Kidney glomerular epithelial cell (primary cell): ENCODE measurements at regions not wholly inside any gene's neighbourhood (a gene's known extent, or its start where the extent isn't known, plus 50 kb on each side); places are given as distances from the start of the nearest gene placed in this dataset.

ENCODE experiments used
- DNase-seq: peaks from one replicate; lab custom pipeline; 2025; lab: John Stamatoyannopoulos, UW

DNA sequence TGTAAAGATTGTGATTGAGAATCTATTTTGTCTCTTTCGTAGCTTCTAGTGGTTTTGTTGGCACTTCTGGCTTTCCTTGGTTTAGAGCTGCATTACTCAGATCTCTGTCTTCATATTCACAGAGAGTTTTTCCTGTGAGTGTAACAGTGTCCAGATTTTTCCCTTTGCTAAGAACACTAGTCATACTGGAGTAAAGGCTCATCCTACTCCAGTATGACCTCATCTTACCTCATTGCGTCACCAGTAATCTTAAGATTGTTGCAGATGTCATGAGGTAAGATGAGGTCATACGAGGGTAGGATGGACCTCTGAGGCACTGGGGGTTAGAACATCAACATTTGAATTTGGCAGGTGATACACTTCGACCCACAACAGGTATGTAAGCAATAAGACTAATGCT, 461.2 kb downstream of the FLRT2 start:
- DNase-seq, result no peak

DNA sequence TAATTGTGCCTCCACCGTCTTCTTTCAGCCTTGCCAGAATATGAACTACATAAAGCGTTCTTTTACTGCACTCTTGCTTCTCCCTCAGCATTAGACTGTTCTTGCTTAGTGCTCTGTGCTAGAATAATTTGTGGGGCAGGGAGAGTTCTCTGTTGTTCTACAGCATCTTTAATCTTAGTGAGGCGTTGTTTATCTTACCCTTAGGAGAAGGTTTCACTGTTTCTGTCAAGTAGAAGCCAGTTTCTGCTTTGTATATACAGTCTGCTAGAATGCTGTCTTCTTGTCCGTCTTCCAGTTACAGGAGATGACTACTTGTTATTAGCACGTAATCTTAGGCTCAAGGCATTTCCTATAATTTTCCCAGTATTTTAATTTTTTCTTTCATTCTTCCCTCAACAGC, 458.0 kb downstream of the FLRT2 start:
- no peak for DNase-seq

DNA sequence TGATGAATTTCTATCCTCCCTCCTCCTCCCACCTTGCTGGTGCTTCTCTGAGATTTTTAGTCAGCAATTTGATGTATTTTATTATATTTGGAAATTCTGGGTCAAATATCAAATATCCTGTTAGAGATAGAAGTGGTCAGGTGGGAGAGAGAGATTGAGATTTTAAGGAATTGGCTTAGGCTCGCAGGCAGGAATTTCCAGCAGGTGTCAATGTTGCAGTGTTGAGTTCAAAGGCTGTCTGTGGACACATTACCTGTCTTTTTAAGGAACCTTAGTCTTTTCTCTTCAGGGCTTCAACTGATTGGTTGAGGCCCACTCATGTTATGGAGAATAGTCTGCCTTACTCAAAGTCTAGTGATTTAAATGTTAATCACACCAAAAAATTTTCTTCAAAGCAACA, 457.3 kb downstream of the FLRT2 start:
- DNase-seq, result no peak

DNA sequence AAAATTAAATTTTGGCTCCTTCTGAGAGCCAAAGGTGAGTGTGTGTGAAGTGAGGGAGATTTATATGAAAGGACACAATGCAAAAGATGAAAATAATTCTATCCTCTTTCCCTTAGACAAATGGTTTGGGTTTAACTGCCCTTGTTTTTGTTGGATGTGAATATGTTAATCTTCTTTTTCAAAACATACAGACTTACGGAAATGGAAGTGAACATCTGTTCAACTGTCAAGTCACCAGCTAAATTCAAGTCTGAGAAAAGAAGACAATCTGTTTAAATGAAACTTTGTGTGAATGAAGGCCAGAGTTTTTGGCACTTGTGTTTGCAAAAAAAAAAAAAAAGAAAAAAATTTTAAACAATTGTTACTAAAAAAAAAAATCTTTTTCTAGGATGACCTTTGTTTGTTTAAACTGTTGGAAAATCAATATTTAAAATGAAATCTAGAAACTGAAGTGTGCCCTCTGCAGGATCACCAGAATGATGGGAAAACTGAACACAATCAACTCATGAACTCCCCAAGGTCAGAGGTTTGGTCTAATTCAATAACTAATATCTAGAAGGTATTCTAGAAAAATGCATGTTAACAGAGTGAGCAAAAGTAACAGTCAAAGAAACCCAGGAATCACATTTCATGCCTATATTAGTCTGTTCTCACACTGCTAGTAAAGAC, 448.8 kb downstream of the FLRT2 start:
- DNase-seq, result no peak

DNA sequence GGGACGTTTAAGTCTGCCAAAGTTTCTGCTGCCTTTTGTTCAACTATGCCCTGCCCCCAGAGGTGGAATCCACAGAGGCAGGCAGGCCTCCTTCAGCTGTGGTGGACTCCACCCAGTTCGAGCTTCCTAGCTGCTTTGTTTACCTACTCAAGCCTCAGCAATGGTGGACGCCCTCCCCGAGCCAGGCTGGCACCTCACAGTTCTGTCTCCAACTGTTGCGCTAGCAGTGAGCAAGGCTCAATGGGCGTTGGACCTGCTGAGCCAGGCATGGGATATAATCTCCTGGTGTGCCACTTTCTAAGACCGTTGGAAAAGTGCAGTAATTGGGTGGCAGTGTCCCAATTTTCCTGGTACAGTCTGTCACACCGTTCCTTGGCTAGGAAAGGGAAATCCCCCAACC, 444.7 kb downstream of the FLRT2 start:
- DNase-seq, result no peak

DNA sequence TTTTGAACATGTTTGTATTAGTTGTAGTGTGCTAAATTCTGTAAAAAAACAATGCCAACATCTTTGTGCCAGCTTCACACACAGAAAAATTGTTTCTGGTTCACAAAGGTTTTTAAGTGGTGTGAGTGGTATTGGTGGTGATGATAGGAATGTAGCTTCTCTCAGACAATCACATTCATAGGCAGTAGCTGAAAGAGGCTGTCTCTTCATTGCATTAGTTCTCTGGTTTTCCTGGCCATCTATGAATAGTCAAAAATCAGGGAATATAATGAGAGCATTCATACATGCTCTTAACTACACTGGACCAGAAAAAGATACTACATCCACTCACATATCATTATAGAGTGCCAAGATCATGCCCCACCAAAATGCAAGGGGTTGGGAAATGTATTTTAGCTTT, 433.5 kb downstream of the FLRT2 start:
- no peak for DNase-seq

DNA sequence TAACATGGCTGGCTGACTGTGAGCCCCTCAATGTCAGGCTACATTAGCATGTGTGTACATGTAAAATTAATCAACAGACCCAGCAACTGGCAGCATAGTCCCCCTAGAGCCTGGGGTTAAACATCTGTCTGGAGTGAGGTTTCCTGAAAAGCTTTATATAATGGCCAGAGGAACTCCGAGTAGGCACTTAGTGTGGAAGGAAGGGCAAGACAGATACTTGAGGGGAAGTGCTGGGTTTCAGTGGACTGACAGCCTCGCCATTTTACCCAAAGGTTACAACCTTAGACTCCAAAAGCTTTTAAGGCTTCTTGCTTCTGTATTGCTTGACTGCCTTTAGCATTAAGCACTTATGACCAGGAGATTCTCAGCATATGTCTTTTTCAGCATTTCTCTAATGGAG, 430.8 kb downstream of the FLRT2 start:
- no peak for DNase-seq

DNA sequence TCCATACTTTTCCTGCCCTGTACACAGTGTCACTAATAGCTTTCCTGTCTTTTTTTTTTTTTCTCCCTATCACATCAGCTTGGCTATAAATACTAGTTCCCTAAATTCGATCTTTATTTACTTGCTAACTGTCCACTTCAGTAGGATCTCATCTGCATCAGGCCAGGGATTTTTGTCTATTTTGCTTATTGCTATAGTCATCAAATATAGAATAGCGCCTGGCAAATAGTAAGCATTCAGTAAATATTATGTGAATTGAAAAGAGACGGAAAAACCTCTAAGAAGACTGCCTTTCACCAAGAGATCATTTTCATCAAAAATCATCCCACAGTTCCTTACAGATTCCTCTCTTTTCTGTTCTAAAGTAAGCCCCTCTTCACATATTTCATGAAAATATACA, 429.1 kb downstream of the FLRT2 start:
- no peak for DNase-seq

DNA sequence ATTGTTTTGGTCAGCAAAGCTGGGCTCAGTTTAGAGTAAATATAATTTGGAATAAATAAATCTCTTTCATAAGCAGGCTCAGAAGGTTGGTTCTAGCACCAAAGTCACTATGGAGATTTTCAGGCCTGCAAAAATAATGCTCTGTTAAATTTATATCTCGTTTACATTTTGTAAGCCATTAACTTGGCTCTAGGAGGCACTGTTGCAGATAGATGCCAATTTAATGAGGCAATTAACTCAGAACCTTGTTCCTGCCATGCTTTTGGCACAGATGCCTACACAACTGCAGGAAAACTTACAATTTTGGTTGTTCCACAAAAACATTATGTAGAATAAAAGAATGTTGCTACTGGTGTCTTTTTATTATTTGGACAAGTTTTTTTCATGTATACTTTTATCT, 428.1 kb downstream of the FLRT2 start:
- no peak for DNase-seq

DNA sequence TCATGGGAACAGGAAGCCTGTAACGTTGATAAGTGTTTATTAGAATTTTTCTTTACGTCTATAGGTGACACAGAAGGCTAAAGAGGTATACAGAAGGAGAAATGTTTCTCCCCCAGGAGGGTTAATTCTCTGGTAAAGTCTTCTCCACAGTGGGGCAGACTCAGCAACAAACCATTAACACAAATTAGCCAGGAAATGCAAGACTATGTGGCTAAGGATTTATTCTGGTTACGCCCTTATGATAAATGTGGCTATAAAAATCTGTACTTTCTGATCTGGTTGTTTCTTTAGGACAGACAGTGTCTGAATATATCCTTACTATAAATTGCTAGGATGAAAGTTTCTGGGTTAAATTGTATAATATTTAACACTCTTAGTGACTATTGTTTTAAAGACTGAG, 423.3 kb downstream of the FLRT2 start:
- no peak for DNase-seq

DNA sequence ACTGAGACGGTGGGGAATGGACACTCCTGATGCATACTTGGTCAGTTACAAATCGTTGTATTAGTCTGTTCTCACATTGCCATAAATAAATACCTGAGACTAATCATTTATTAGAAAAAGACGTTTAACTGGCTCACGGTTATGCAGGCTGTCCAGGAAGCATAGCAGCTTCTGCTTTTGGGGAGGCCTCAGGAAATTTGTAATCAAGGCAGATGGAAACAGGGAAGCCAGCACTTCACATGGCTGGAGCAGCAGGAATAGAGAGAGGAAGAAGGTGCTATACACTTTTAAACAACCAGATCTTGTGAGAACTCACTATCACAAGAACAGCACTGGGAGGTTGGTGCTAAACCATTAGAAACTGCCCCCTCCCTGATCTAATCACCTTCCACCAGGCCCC, 418.2 kb downstream of the FLRT2 start:
- no peak for DNase-seq

DNA sequence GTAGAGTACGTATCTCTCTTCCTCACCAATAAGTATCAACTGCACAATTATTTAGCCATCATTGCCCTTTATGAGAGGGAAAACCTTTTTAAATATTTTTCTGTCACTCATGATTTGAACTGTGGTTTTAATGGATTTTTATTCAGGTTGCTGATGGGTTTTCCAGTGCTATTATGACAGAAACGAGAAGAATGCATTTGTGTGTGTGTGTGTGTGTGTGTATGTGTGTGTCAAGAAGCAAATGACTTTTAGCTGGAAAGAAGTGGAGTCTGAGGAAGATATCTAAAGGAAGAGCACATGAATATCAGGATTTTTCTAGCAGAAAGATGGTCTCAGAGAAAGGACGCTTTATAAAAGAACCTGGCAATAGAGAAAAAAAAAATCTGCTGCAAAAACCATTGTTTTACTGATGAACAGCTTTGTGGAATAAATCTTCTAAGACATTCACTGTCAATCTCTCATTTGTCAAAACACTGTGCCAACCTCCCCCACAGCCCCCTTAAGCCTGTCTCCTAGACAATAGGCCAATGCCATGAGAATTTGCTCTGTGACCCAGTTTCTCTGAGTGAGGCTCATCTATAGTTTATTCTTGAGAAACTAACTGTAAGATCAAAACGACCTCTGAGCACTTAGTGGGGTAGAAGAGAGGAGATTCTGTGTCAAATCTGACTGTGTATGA, 417.7 kb downstream of the FLRT2 start:
- DNase-seq, result no peak

DNA sequence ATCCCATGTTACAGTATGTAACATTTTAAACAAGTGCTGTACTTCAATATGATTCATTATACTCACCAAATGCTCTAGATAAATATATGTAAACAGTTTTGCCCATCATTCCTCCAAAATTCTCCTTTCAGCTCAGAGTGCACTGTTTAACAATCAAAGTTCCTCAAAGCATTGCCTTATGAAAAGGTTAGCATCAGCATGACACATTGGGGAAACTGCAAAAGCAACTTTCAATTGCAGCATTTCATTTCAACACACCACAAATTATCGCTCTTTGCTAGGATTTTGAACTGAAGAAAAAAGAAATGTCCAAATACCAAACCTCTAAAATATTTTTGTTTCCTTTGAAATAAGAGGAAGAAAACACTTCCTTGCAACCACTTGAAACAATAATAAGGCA, 413.2 kb downstream of the FLRT2 start:
- no peak for DNase-seq

DNA sequence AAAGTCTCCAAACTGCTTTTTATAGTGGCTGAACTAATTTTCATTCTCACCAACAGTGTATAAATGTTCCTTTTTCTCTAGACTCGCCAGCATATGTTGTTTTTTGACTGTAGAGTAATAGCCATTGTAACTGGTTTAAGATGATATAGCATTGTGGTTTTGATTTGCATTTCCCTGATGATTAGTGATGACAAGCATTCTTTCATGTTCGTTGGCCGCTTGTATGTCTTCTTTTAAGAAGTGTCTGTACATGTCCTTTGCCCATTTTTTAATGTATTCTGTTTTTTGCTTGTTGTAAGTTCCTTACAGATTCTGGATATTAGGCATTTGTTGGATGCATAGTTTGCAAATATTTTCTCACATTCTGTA, 404.9 kb downstream of the FLRT2 start:
- no peak for DNase-seq

DNA sequence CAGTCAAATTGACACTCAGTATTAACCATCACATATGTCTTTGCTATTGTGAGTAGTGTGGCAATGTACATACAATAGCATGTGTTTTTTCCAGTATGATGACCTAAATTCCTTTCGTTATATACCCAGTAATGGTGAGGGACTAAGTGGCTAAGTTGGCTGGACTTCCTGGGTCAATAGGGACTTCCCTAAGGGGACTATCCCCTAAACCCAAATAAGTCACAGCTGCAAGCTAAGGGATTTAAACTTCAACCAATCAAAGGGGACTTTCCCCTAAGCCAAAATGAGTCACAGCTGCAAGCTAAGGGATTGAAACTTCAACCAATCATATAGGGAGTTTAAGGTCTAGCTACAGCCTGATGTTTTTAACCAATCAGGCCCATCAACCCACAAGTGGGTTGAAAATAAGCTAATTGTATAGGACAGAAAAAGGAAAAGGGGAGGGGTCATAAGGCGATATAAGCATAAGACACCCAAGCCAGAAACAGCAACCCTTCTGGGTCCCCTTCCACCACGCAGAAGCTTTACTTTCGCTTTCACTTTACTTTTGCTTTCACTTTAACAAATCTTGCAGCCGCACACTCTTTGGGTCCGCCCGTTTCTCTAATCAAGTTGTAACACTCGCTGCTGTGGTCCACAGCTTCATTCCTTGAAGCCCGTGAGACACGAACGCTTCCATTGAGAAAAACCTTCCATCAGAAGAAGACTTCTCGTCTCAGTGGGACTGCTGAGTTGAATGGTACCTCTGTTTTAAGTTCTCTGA, 404.4 kb downstream of the FLRT2 start:
- no peak for DNase-seq

DNA sequence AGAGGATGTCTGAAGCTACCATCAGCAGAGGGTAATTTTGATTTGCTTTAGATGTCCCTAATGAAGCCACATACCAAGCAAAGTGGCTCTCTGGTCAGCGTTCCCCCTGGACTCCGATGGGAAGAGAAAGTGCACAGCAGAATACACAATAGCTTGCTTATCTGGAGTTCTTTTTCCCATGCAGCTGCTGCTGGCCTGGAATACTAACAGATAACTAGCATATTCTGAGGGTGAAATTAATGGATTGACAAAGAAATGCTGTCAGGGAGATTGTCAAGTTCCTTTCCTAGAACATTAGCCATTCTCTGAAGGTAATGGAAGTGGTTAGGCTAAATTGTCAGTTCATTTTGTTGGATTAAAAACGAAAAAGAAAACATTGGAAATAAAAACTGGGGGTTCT, 391.3 kb downstream of the FLRT2 start:
- DNase-seq, result no peak

DNA sequence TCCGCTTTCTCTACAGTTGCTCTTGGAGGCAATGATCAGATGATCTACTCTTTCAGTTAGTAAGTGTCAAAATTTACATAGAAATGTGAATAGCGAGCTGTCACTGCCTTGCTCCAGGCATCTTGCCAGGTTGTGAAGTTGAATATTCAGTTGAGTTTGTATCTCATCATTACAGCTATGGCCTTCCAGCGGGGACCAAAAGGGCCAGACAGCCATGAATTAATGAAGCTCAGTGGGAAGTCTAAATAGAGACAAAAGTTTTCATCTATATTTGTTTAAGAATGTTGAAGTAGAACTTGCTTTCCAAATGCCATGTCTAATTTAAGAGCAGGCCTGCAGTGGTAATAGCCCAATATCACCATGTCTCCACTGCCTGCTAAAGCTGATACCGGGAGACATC, 387.8 kb downstream of the FLRT2 start:
- no peak for DNase-seq

DNA sequence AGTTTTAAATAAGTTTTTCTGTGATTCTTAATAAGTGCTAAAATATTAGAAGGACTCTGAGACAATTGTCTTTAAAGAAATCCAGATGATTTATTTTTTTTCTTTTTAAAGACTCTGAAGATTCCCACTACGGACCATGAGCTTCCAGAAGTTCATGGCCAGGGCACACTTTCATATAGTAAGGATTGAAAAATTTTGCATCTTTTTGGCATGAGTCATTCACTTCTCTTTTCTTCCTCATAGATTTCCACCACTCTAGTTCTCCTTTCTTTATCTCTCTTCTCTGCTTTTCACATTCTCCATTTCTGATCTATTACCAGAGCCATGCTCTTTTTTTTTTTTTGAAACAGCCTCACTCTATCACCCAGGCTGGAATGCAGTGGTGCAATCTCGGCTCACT, 385.8 kb downstream of the FLRT2 start:
- no peak for DNase-seq

DNA sequence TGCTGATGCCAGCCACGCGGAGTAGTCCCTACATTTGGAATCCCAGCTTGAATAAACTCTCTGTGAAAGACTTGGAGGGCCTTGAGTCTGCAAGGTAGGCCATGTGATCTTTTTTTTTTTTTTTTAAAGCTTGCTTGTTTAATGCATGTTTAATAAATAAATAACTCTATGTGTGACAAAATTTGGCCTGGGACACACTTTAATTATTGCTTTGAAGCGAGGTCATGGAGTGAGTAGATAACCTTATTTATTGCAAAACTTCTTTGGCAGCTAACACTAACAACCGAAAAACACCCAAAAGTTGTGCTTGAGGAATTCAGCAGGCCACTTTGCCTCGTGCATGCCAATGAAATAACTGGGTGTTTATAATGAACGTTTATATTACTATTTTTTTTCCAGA, 382.2 kb downstream of the FLRT2 start:
- no peak for DNase-seq

DNA sequence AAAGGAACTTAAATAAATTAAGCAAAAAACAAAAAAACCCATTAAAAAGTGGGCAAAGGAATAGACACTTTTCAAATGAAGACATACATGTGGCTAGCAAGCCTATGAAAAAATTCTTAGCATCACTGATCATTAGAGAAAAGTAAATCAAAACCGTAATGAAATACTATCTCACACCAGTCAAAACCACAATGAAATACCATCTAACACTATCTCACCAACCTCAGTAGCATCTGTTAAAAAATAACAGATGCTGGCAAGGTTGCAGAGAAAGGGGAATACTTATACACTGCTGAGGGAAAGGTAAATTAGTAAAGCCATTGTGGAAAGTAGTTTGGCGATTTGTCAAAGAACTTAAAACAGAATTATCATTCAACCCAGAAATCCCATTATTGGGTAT, 381.1 kb downstream of the FLRT2 start:
- no peak for DNase-seq

DNA sequence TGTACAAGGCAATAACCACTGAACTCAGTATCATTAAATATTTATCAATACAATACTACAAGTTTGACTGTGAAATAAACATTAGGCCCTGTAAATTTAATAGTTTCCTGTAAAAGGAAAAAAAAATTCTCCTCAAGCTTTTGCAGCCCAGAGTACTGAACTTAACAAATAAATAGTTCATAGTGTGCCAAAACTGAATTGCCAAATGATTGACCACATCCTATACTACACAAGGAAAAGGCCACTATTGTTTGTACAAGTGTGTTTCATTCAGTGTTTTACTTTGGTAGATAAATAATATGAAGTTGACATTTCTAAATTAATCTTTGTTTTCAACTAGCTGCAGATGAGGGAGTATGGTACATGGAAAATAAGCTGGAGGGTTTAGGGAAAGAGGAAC, 379.6 kb downstream of the FLRT2 start:
- no peak for DNase-seq

DNA sequence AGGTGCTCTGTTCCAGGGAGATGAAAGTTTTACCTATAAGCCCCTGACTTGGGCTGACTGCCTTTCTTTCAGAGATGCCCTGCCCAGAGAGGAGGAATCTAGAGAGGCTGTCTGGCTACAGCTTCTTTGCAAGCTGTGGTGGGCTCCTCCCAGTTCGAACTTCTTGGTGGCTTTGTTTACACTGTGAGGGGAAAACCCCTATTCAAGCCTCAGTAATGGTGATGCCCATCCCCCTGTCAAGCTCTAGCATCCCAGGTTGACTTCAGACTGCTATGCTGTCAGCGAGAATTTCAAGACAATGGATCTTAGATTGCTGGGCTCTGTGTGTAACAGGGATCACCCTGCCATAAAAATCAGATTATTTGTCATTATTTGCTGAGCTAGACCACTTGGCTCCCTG, 377.6 kb downstream of the FLRT2 start:
- DNase-seq, result no peak

DNA sequence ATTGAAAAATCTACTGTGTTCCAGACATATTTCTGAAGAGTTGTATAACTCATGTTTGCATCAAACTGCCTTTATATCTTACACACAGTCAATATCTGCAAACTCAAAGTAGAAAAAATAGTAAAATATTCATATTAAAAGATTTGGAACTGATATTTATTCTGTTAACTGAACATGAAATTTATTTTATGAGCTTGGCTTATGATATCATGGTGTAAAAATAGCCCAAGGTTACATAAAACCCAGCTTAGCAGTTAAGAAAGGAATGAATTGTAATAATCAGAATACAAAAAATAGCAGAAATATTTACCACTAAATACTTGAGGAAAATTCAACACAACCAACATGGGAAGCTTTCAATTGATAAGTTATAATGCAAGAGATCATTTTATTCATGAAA, 367.9 kb downstream of the FLRT2 start:
- no peak for DNase-seq

DNA sequence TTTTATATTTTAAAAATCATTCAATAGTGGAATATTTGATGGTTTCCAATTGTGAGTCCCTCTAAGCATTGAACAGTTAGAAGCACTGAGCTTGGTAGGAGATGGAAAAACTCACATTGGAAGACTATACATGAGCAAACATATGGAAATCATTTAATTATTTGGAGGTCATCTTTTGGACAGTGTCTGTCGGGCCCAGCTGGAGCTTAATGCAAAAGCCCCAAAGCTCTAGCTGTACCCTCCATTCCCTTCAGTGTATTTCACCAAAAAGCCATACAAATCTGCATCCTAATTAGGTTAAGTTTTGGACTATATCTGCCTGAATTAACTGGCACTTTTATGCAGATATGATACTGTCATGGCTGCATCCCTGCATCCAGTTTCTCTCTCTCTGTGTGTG, 365.7 kb downstream of the FLRT2 start:
- DNase-seq, result no peak
